K562 (cell line): ENCODE measurements at regions not wholly inside any gene's neighbourhood (a gene's known extent, or its start where the extent isn't known, plus 50 kb on each side); places are given as distances from the start of the nearest gene placed in this dataset.
A peak's percentile ranks its signal among the peaks of the same experiment; 100 is the strongest.

Experiments
- ERF ChIP-seq: fragments of 450-650 bp; formaldehyde crosslinking; IDR thresholded peaks from 2 replicates; pipeline ENCODE4 v1.4.0; 2020; ENCODE audit warnings: mild to moderate bottlenecking, mixed read lengths
- ESRRB ChIP-seq: fragments of 250-450 bp; sonication (Bioruptor Pico); IDR thresholded peaks from 2 replicates; pipeline ENCODE4 v1.5.0; 2020; ENCODE audit warnings: mild to moderate bottlenecking, moderate library complexity, borderline replicate concordance
- FOXK1 ChIP-seq: sonication (generic); formaldehyde crosslinking; IDR thresholded peaks from 2 replicates; pipeline ENCODE4 v1.8.0; 2022; ENCODE audit warnings: missing genetic modification reagents, mild to moderate bottlenecking, borderline replicate concordance
- HNRNPUL1 ChIP-seq: fragments of 200-400 bp; formaldehyde crosslinking; IDR thresholded peaks from 2 replicates; pipeline ENCODE4 v1.6.1; 2017; ENCODE audit warnings: low read length
- KHSRP ChIP-seq: fragments of 450-650 bp; IDR thresholded peaks from 2 replicates; pipeline ENCODE4 v1.6.1; 2017
- NELFE ChIP-seq: IDR thresholded peaks from 2 replicates; pipeline ENCODE4 v1.6.1; 2011; ENCODE audit warnings: mild to moderate bottlenecking; ENCODE audit not compliant: insufficient read depth, insufficient read length
- NFXL1 ChIP-seq: fragments of 450-650 bp; formaldehyde crosslinking; IDR thresholded peaks from 2 replicates; pipeline ENCODE4 v1.4.0; 2021; ENCODE audit warnings: mild to moderate bottlenecking
- NR2F6 ChIP-seq: fragments of 450-650 bp; formaldehyde crosslinking; IDR thresholded peaks from 2 replicates; pipeline ENCODE4 v1.4.0; 2020; ENCODE audit warnings: mild to moderate bottlenecking
- NR4A1 ChIP-seq, 2 experiments: fragments of 250-450 bp in 1 of 2; fragments of 450-650 bp in 1 of 2; sonication (Bioruptor Pico) in 1 of 2; IDR thresholded peaks; 2 replicates each; pipeline versions ENCODE4 v1.4.0 to v1.6.1; 2016 to 2020; ENCODE audit warnings: mild to moderate bottlenecking in 2 of 2, missing compliant biosample characterization in 1 of 2, missing genetic modification characterization in 1 of 2, moderate library complexity in 1 of 2
- POLR2B ChIP-seq: fragments of 450-650 bp; IDR thresholded peaks from 2 replicates; pipeline ENCODE4 v1.6.1; 2018; ENCODE audit warnings: low read depth; ENCODE audit not compliant: partially characterized antibody
- RB1 ChIP-seq: fragments of 450-650 bp; IDR thresholded peaks from 2 replicates; pipeline ENCODE4 v1.6.1; 2017; ENCODE audit warnings: low read depth, mild to moderate bottlenecking
- RNF2 ChIP-seq: sonication (generic); IDR thresholded peaks from 2 replicates; pipeline ENCODE4 v1.6.1; 2016
- SPI1 ChIP-seq: IDR thresholded peaks from 2 replicates; pipeline ENCODE4 v1.6.1; 2011; ENCODE audit warnings: low read depth, low read length, control low read depth, borderline replicate concordance
- SREBF2 ChIP-seq: sonication (generic); formaldehyde crosslinking; IDR thresholded peaks from 2 replicates; pipeline ENCODE4 v1.4.0; 2020; ENCODE audit warnings: mild to moderate bottlenecking, missing genetic modification reagents
- STAT5B ChIP-seq: fragments of 250-450 bp; sonication (Bioruptor Pico); IDR thresholded peaks from 2 replicates; pipeline ENCODE4 v1.8.0; 2021; ENCODE audit warnings: mild to moderate bottlenecking, inconsistent platforms
- TAF7 ChIP-seq: fragments of 450-650 bp; IDR thresholded peaks from 2 replicates; pipeline ENCODE4 v1.6.1; 2016; ENCODE audit warnings: missing genetic modification characterization, missing compliant biosample characterization
- TGIF2 ChIP-seq: sonication (generic); formaldehyde crosslinking; IDR thresholded peaks from 2 replicates; pipeline ENCODE4 v1.8.1; 2022; ENCODE audit warnings: mild to moderate bottlenecking, missing genetic modification reagents, moderate library complexity
- TSC22D4 ChIP-seq: fragments of 450-650 bp; IDR thresholded peaks from 2 replicates; pipeline ENCODE4 v1.6.1; 2016; ENCODE audit warnings: missing genetic modification characterization, missing biosample characterization, control low read depth
- YBX1 ChIP-seq: fragments of 450-650 bp; IDR thresholded peaks from 2 replicates; pipeline ENCODE4 v1.7.1; 2016; ENCODE audit warnings: mild to moderate bottlenecking
- ZNF165 ChIP-seq: fragments of 250-450 bp; sonication (Bioruptor Pico); IDR thresholded peaks from 2 replicates; pipeline ENCODE4 v1.4.0; 2020; ENCODE audit warnings: borderline replicate concordance
- ZNF212 ChIP-seq: fragments of 450-650 bp; formaldehyde crosslinking; IDR thresholded peaks from 2 replicates; pipeline ENCODE4 v1.4.0; 2020; ENCODE audit warnings: mild to moderate bottlenecking
- ZNF695 ChIP-seq: fragments of 450-650 bp; formaldehyde crosslinking; IDR thresholded peaks from 2 replicates; pipeline ENCODE4 v1.4.0; 2020; ENCODE audit warnings: mild to moderate bottlenecking, moderate library complexity
- ZNF780A ChIP-seq: fragments of 250-450 bp; sonication (Bioruptor Pico); IDR thresholded peaks from 2 replicates; pipeline ENCODE4 v1.5.0; 2021; ENCODE audit warnings: mild to moderate bottlenecking
- ZNF830 ChIP-seq: fragments of 250-450 bp; sonication (Bioruptor Pico); IDR thresholded peaks from 2 replicates; pipeline ENCODE4 v1.5.0; 2021; ENCODE audit warnings: mild to moderate bottlenecking
- TF ChIP-seq, protein P1 (sequence below), 2 experiments: fragments of 450-650 bp in 1 of 2; IDR thresholded peaks; 2 replicates each; pipeline ENCODE4 v1.6.1; 2011 to 2017; ENCODE audit warnings: low read depth in 2 of 2, antibody characterized with exemption in 1 of 2, borderline replicate concordance in 1 of 2, low read length in 1 of 2, mild to moderate bottlenecking in 1 of 2, mixed read lengths in 1 of 2; ENCODE audit not compliant: control insufficient read depth in 1 of 2
- TF ChIP-seq, protein P2 (sequence below): IDR thresholded peaks from 2 replicates; pipeline ENCODE4 v1.6.1; 2016; ENCODE audit warnings: missing genetic modification characterization, missing compliant biosample characterization
- TF ChIP-seq, protein P3 (sequence below): fragments of 200-800 bp; sonication (Bioruptor generic); IDR thresholded peaks from 2 replicates; pipeline ENCODE4 v1.6.1; 2017; ENCODE audit warnings: missing genetic modification characterization, missing compliant biosample characterization

DNA sequence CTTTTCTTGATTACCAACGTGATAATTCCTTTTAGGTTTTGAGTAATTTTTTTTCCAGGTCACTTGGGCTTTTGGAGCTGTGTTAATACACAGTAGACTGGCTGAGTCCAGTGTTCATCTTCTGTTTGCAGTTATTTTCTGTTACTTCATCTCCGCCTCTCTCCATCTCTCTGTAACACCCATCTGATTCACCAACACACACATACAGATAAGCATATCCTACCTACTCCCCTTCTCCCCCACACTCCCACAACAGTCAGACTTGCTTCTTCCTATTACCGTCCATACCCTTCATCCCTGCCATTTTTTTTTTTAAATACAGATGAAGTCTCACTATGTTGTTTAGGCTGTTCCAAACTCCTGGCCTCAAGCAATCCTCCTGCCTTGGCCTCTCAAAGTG, 72.7 kb upstream of the MANSC4 start (continued):
- TF ChIP-seq ZNF212 (no peak), SPI1 (no peak), ESRRB (CRISPR knock-in tag) (no peak), POLR2B (no peak), ZNF830 (no peak), NR4A1 (CRISPR knock-in tag; IDR thresholded peaks at IDR 0.05) (no peak), NR4A1 (tag; IDR thresholded peaks at IDR 0.05) (no peak), RNF2 (peak; percentile 57; the same call in 1 of the 2 replicates), TGIF2 (CRISPR knock-in tag) (no peak), ERF (CRISPR knock-in tag) (no peak), NR2F6 (CRISPR knock-in tag) (no peak), STAT5B (CRISPR knock-in tag) (no peak), KHSRP (no peak), TAF7 (no peak), TSC22D4 (no peak), NFXL1 (CRISPR knock-in tag) (no peak), RB1 (no peak), HNRNPUL1 (no peak), ZNF695 (CRISPR knock-in tag) (no peak), ZNF780A (CRISPR knock-in tag) (no peak), FOXK1 (CRISPR knock-in tag) (no peak), NELFE (no peak), SREBF2 (CRISPR knock-in tag) (no peak), ZNF165 (CRISPR knock-in tag) (no peak), YBX1 (no peak)
- TF ChIP-seq, protein P1, sequence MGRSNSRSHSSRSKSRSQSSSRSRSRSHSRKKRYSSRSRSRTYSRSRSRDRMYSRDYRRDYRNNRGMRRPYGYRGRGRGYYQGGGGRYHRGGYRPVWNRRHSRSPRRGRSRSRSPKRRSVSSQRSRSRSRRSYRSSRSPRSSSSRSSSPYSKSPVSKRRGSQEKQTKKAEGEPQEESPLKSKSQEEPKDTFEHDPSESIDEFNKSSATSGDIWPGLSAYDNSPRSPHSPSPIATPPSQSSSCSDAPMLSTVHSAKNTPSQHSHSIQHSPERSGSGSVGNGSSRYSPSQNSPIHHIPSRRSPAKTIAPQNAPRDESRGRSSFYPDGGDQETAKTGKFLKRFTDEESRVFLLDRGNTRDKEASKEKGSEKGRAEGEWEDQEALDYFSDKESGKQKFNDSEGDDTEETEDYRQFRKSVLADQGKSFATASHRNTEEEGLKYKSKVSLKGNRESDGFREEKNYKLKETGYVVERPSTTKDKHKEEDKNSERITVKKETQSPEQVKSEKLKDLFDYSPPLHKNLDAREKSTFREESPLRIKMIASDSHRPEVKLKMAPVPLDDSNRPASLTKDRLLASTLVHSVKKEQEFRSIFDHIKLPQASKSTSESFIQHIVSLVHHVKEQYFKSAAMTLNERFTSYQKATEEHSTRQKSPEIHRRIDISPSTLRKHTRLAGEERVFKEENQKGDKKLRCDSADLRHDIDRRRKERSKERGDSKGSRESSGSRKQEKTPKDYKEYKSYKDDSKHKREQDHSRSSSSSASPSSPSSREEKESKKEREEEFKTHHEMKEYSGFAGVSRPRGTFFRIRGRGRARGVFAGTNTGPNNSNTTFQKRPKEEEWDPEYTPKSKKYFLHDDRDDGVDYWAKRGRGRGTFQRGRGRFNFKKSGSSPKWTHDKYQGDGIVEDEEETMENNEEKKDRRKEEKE (IDR thresholded peaks at IDR 0.05; ENCODE audit: borderline replicate concordance in 1 of 2, control insufficient read depth in 1 of 2, low read depth in 2 of 2, low read length in 1 of 2), result no peak
- TF ChIP-seq, protein P2, sequence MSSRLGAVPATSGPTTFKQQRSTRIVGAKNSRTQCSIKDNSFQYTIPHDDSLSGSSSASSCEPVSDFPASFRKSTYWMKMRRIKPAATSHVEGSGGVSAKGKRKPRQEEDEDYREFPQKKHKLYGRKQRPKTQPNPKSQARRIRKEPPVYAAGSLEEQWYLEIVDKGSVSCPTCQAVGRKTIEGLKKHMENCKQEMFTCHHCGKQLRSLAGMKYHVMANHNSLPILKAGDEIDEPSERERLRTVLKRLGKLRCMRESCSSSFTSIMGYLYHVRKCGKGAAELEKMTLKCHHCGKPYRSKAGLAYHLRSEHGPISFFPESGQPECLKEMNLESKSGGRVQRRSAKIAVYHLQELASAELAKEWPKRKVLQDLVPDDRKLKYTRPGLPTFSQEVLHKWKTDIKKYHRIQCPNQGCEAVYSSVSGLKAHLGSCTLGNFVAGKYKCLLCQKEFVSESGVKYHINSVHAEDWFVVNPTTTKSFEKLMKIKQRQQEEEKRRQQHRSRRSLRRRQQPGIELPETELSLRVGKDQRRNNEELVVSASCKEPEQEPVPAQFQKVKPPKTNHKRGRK (tag), result no peak
- TF ChIP-seq, protein P3, sequence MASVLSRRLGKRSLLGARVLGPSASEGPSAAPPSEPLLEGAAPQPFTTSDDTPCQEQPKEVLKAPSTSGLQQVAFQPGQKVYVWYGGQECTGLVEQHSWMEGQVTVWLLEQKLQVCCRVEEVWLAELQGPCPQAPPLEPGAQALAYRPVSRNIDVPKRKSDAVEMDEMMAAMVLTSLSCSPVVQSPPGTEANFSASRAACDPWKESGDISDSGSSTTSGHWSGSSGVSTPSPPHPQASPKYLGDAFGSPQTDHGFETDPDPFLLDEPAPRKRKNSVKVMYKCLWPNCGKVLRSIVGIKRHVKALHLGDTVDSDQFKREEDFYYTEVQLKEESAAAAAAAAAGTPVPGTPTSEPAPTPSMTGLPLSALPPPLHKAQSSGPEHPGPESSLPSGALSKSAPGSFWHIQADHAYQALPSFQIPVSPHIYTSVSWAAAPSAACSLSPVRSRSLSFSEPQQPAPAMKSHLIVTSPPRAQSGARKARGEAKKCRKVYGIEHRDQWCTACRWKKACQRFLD (CRISPR knock-in tag), result peak; percentile 10; the same call in 1 of the 2 replicates
